ENCODE measurements at regions not wholly inside any gene's neighbourhood (a gene's known extent, or its start where the extent isn't known, plus 50 kb on each side); places are given as distances from the start of the nearest gene placed in this dataset.

GRCh38 chr12:47312808-47313426 is 233.2 kb upstream of the AMIGO2 start:
- H3K9me2 ChIP-seq (replicated peaks; ENCODE audit: insufficient read depth): no peaks in the 10 kb centered on the region
- no peaks in the 10 kb centered on the region for H3K4me1 ChIP-seq (ENCODE audit: insufficient read depth)
- no peaks in the 10 kb centered on the region for H3K79me2 ChIP-seq
- peak overlapping the region; percentile 4 for H3K4me2 ChIP-seq
- no peaks in the 10 kb centered on the region for H3K9me3 ChIP-seq (ENCODE audit: low read depth)
- H2AFZ ChIP-seq: no peak overlapping the region
- no peaks in the 10 kb centered on the region for H3K27me3 ChIP-seq
- H3K4me3 ChIP-seq: no peak overlapping the region
- H3K36me3 ChIP-seq (replicated peaks; ENCODE audit: insufficient read depth, low read depth): no peaks in the 10 kb centered on the region
- DNase-seq (ENCODE audit: low spot score): peak; percentile 30
- TF ChIP-seq EZH2phosphoT487 (IDR thresholded peaks at IDR 0.05; ENCODE audit: low read depth, severe bottlenecking, unreplicated experiment) (no peak), CTCF (IDR thresholded peaks at IDR 0.05; ENCODE audit: poor library complexity) (no peak), EZH2 (IDR thresholded peaks at IDR 0.05; ENCODE audit: borderline replicate concordance) (no peak)
- WGBS (ENCODE audit: low lambda C conversion rate, missing lambda C conversion rate): 56% methylated on average over 3 of the region's 3 CpGs
- H4K20me1 ChIP-seq (ENCODE audit: insufficient read depth, poor library complexity, severe bottlenecking): no peaks in the 10 kb centered on the region
- peak overlapping the region; percentile 1 for H3K27ac ChIP-seq

- H2AFZ ChIP-seq: no peak overlapping the region
- WGBS (ENCODE audit: low lambda C conversion rate, missing lambda C conversion rate): 100% methylated on average over 1 of the region's 1 CpG
- no peak for DNase-seq (ENCODE audit: low spot score)
- no peaks in the 10 kb centered on the region for H3K9me2 ChIP-seq (replicated peaks; ENCODE audit: insufficient read depth)
- TF ChIP-seq EZH2phosphoT487 (IDR thresholded peaks at IDR 0.05; ENCODE audit: low read depth, severe bottlenecking, unreplicated experiment) (no peak), CTCF (IDR thresholded peaks at IDR 0.05; ENCODE audit: poor library complexity) (no peak), EZH2 (IDR thresholded peaks at IDR 0.05; ENCODE audit: borderline replicate concordance) (no peak)
- H3K4me1 ChIP-seq (ENCODE audit: insufficient read depth): no peaks in the 10 kb centered on the region
- no peaks in the 10 kb centered on the region for H4K20me1 ChIP-seq (ENCODE audit: insufficient read depth, poor library complexity, severe bottlenecking)
- no peaks in the 10 kb centered on the region for H3K36me3 ChIP-seq (replicated peaks; ENCODE audit: insufficient read depth, low read depth)
- no peak overlapping the region for H3K27ac ChIP-seq
- H3K4me3 ChIP-seq: no peak overlapping the region
- no peaks in the 10 kb centered on the region for H3K79me2 ChIP-seq
- H3K9me3 ChIP-seq (ENCODE audit: low read depth): no peaks in the 10 kb centered on the region
- H3K4me2 ChIP-seq: no peak overlapping the region
- no peaks in the 10 kb centered on the region for H3K27me3 ChIP-seq
Measured at GRCh38 chr12:47312147-47312546, 232.4 kb upstream of the AMIGO2 start.

- no peaks in the 10 kb centered on the region for H3K36me3 ChIP-seq (replicated peaks; ENCODE audit: insufficient read depth, low read depth)
- TF ChIP-seq CTCF (IDR thresholded peaks at IDR 0.05; ENCODE audit: poor library complexity) (no peak), EZH2phosphoT487 (IDR thresholded peaks at IDR 0.05; ENCODE audit: low read depth, severe bottlenecking, unreplicated experiment) (no peak), EZH2 (IDR thresholded peaks at IDR 0.05; ENCODE audit: borderline replicate concordance) (no peak)
- no peaks in the 10 kb centered on the region for H3K79me2 ChIP-seq
- H4K20me1 ChIP-seq (ENCODE audit: insufficient read depth, poor library complexity, severe bottlenecking): no peaks in the 10 kb centered on the region
- no peak overlapping the region for H3K4me3 ChIP-seq
- H3K4me2 ChIP-seq: no peak overlapping the region
- no peaks in the 10 kb centered on the region for H3K4me1 ChIP-seq (ENCODE audit: insufficient read depth)
- H3K27ac ChIP-seq: no peak overlapping the region
- H3K27me3 ChIP-seq: no peaks in the 10 kb centered on the region
- H3K9me2 ChIP-seq (replicated peaks; ENCODE audit: insufficient read depth): no peaks in the 10 kb centered on the region
- H3K9me3 ChIP-seq (ENCODE audit: low read depth): no peaks in the 10 kb centered on the region
- WGBS (ENCODE audit: low lambda C conversion rate, missing lambda C conversion rate): 88% methylated on average over 4 of the region's 4 CpGs
- H2AFZ ChIP-seq: no peak overlapping the region
- DNase-seq (ENCODE audit: low spot score): no peak
Measured at GRCh38 chr12:47311568-47311967, 231.8 kb upstream of the AMIGO2 start.

- Histone ChIP-seq H4K20me1 (ENCODE audit: insufficient read depth, poor library complexity, severe bottlenecking) (no peaks in the 10 kb centered on the region), H3K27ac (no peak overlapping the region), H3K9me2 (replicated peaks; ENCODE audit: insufficient read depth) (no peaks in the 10 kb centered on the region), H3K4me3 (no peak overlapping the region), H3K36me3 (replicated peaks; ENCODE audit: insufficient read depth, low read depth) (no peaks in the 10 kb centered on the region), H3K4me1 (ENCODE audit: insufficient read depth) (no peaks in the 10 kb centered on the region), H2AFZ (no peak overlapping the region), H3K79me2 (no peaks in the 10 kb centered on the region), H3K27me3 (no peaks in the 10 kb centered on the region), H3K9me3 (ENCODE audit: low read depth) (no peaks in the 10 kb centered on the region), H3K4me2 (no peak overlapping the region)
- TF ChIP-seq EZH2 (IDR thresholded peaks at IDR 0.05; ENCODE audit: borderline replicate concordance) (no peak), CTCF (IDR thresholded peaks at IDR 0.05; ENCODE audit: poor library complexity) (no peak), EZH2phosphoT487 (IDR thresholded peaks at IDR 0.05; ENCODE audit: low read depth, severe bottlenecking, unreplicated experiment) (no peak)
- DNase-seq (ENCODE audit: low spot score): no peak
Measured at GRCh38 chr12:47311010-47311409, 231.3 kb upstream of the AMIGO2 start.
